ENCODE measurements at regions not wholly inside any gene's neighbourhood (a gene's known extent, or its start where the extent isn't known, plus 50 kb on each side); places are given as distances from the start of the nearest gene placed in this dataset.

DNA sequence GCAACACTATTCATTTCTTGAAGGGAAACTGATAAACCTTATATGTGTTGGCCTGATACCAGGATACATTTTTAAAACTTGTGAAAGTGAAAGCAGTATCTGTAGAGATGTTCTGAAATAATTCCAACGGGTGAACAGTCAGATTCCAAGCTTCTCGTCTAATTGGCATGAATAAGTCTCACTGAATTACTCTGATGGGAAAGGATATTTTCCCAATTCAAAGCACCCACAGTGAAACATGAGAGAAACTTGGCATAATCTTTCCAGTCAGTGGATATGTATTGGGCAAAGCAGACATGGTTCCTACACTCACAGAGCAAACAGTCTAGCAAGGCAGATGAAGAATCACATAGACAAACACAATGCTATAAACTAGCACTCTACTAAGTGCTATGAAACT lies 413.1 kb downstream of the MED13L start:
- no peak for DNase-seq
- in situ Hi-C loops (cut with MboI; ENCODE audit: low pct_unique_long_range_greater_than_20kb, low sequenced_read_pairs), result no loop called here

- in situ Hi-C loops (cut with MboI; ENCODE audit: low pct_unique_long_range_greater_than_20kb, low sequenced_read_pairs), result no loop called here
- no peak for DNase-seq
Observed at GRCh38 chr12:115860619-115861018, 416.9 kb downstream of the MED13L start.

GRCh38 chr12:115859231-115859630 lies 418.3 kb downstream of the MED13L start:
- no peak for DNase-seq

GRCh38 chr12:115857923-115858322 lies 419.6 kb downstream of the MED13L start:
- in situ Hi-C loops (cut with MboI; ENCODE audit: low pct_unique_long_range_greater_than_20kb, low sequenced_read_pairs), result no loop called here
- no peak for DNase-seq

More at GRCh38 chr12:115859231-115859630, 418.3 kb downstream of the MED13L start:
- in situ Hi-C loops (cut with MboI; ENCODE audit: low pct_unique_long_range_greater_than_20kb, low sequenced_read_pairs), result no loop called here

DNA sequence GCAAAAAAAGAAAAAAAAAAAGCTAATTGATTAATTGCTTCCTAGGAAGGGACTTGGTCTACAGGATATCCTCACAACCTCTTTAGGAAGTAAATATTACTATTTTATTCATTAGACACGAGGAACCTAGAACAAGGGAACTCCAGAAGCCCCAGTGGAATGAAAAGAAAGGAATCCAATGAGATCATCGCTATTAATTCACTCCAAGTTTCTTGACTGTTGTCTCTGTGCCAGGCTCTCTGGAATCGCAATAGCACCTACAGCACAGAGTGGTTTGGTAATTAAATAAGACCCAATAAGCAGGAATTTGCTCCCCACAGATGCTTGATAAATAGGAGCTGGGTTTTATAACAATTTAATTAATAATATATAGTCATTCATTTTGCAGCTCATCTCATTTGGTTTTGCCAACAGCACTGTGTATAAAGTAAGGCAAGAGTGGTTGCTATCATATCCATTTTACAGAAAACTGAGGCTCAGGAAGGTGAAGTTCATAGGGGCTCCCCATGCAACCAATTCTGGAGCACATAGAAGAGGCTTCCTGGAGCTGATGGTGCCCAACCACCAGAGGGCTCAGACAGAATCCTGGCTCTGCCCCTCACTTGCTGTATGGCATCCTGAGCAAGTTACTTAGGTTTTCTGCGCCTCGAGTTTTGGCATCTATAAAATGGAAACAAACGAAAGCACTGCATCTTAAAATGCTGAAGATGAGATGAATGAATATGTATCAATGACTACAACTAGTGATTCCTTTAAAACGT lies 420.2 kb downstream of the MED13L start:
- DNase-seq, result no peak
- in situ Hi-C loops (cut with MboI; ENCODE audit: low pct_unique_long_range_greater_than_20kb, low sequenced_read_pairs), result no loop called here

GRCh38 chr12:115852054-115852453 lies 425.4 kb downstream of the MED13L start:
- DNase-seq, result no peak
- in situ Hi-C loops (cut with MboI; ENCODE audit: low pct_unique_long_range_greater_than_20kb, low sequenced_read_pairs), result no loop called here

DNA sequence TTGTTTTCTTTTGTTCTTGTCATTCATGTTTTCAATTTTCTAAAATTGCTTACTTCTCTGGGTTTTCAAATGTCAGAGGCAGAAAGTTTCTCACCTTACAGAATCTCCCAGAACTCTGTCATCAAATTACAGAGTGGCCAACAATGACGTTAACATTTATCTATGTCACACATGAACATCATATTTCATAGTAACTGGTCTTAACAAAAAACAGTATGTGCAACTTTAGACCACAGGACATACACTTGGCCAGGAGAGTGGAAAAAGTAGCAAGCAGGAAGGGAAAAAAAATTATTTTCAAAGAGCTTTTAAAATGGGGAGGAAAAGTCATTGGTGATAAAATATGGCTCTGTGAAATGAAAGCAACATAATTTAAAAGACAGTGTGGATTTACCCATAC lies 426.5 kb downstream of the MED13L start:
- no peak for DNase-seq
- in situ Hi-C loops (cut with MboI; ENCODE audit: low pct_unique_long_range_greater_than_20kb, low sequenced_read_pairs), result no loop called here

DNA sequence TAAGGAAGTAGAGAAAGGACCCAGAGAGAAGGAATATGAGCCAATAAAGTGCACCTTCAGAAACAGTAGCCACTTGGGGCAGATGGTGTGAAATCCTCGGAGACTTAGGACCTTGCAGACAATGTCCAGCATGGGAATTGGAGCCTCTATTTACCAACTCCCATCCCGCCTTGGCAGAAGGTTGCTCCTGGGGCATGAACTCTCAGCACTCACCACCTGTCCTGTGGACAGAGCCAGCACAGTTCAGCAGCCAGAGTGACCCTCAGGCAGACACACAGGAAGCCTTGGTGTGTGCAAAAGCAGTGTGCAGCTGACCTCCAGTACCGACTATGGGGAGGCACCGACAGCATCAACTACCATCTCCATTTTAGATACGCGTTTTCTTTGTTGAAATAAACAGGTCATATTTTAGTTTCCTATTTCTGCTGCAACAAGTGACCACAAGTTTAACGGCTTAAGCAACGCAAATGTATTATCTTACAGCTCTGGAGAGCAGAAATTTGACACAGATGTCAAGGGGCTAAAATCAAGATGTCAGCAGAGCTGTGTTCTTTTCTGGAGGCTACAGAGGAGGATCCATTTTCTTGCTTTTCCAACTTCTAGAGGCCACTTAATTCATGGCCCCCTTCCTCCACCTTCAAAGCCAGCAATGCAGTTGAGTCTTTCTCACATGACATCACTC lies 428.1 kb downstream of the MED13L start:
- in situ Hi-C loops (cut with MboI; ENCODE audit: low pct_unique_long_range_greater_than_20kb, low sequenced_read_pairs), result no loop called here
- no peak for DNase-seq

- in situ Hi-C loops (cut with MboI; ENCODE audit: low pct_unique_long_range_greater_than_20kb, low sequenced_read_pairs), result no loop called here
- no peak for DNase-seq
Observed at GRCh38 chr12:115847398-115847797, 430.1 kb downstream of the MED13L start.

DNA sequence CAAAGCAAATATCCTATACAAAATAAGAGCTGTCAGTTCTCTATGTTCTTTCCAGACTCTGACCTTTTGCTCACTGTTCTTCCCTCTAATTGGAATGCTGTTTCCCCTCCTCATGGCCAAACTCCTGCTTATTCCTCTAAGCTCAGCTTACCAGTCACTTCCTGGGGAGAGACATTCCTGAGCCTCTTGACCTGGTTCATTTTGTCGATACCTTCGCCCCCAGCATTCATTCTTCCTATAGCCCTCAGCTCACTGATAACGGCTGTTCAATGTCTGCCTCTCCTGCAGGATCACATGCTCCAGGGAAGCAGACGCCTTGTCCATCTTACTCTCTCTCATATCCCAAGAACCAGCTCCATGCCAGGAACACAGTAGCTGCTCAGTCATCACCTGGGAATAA lies 431.0 kb downstream of the MED13L start:
- no peak for DNase-seq
- in situ Hi-C loops (cut with MboI; ENCODE audit: low pct_unique_long_range_greater_than_20kb, low sequenced_read_pairs), result no loop called here

GRCh38 chr12:115840159-115840558 lies 437.3 kb downstream of the MED13L start:
- in situ Hi-C loops (cut with MboI; ENCODE audit: low pct_unique_long_range_greater_than_20kb, low sequenced_read_pairs), result no loop called here
- no peak for DNase-seq

DNA sequence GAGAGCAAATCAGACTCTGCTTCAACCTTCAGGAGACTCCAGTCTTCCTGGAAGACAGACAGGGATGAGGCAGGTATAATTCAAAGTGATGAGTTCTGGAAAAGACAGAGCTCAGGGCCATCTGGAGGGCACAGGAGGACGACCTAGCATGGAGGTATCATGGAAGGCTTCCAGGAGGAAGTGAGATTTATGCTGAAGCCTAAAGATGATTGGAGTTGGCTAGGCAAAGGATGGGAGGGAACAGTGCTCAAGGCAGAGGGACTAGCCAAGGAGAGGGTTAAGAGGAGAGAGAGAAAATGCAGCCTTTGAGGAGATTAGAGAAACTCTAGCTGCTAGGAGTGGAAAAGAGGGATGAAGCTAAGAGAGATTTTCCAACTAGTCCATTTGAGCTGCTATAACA lies 438.5 kb downstream of the MED13L start:
- DNase-seq, result no peak
- in situ Hi-C loops (cut with MboI; ENCODE audit: low pct_unique_long_range_greater_than_20kb, low sequenced_read_pairs), result no loop called here

GRCh38 chr12:115837220-115837619 lies 440.3 kb downstream of the MED13L start:
- in situ Hi-C loops (cut with MboI; ENCODE audit: low pct_unique_long_range_greater_than_20kb, low sequenced_read_pairs), result no loop called here
- no peak for DNase-seq

DNA sequence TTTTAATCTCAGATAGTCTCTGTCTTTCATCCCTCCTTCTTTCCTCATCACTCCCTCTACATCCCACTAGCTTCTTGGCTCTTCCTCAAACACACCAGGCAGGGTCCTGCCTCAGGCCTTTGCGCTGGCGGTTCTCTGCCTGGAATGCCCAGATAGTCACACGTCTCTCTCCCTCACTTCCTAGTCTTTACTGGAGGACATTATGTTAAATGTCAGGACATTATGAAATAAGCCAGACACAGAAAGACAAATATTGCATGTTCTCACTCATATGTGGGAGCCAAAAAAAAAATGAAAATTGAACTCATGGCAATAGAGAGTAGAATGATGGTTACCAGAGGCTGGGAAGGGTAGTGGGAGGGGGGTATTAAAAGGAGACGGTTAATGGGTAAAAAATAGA lies 442.0 kb downstream of the MED13L start:
- in situ Hi-C loops (cut with MboI; ENCODE audit: low pct_unique_long_range_greater_than_20kb, low sequenced_read_pairs), result no loop called here
- no peak for DNase-seq

DNA sequence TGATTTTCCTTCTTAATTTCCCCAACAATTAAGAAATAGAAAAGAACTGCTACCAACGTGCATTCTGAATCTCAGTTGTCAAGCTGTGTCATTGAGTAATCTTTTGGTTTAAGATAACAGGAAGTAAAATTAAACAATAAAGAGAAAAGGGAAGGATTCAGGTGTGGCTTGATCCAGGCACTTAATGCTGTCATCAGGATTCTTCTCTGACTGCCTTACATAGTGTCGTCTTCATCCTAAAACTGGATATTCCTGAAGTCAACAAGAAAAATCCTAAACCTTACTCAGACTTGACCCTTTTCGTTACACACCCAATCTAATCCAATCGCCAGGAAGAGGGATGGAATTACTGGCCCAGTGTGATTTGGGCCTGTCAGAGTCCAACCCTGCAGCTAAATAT lies 443.8 kb downstream of the MED13L start:
- no peak for DNase-seq
- in situ Hi-C loops (cut with MboI; ENCODE audit: low pct_unique_long_range_greater_than_20kb, low sequenced_read_pairs), result no loop called here

DNA sequence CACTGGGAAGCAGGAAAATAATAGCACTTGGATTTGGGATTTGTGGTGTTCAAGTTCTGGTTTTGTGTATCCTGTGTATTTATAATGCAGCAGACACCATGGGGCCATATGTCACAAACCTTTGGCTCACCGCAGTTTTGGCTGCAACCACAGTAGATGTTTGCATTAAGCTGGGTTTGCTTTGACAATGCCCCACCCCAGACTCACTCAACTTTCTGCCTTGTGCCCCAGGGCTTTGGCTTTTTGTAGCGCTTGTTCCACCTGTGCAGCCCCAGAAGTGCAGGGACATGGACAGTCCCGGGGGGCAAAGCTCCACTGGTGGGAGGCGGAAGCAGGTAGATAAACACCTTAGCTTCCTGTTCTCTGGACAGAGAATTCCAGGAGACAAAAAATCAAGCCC lies 446.9 kb downstream of the MED13L start:
- no peak for DNase-seq
- in situ Hi-C loops (cut with MboI; ENCODE audit: low pct_unique_long_range_greater_than_20kb, low sequenced_read_pairs), result no loop called here

GRCh38 chr12:115830070-115830469 lies 447.4 kb downstream of the MED13L start:
- in situ Hi-C loops (cut with MboI; ENCODE audit: low pct_unique_long_range_greater_than_20kb, low sequenced_read_pairs), result no loop called here

GRCh38 chr12:115828168-115828567 lies 449.3 kb downstream of the MED13L start:
- DNase-seq, result no peak
- in situ Hi-C loops (cut with MboI; ENCODE audit: low pct_unique_long_range_greater_than_20kb, low sequenced_read_pairs), result no loop called here

More at GRCh38 chr12:115830070-115830469, 447.4 kb downstream of the MED13L start:
- DNase-seq, result no peak

DNA sequence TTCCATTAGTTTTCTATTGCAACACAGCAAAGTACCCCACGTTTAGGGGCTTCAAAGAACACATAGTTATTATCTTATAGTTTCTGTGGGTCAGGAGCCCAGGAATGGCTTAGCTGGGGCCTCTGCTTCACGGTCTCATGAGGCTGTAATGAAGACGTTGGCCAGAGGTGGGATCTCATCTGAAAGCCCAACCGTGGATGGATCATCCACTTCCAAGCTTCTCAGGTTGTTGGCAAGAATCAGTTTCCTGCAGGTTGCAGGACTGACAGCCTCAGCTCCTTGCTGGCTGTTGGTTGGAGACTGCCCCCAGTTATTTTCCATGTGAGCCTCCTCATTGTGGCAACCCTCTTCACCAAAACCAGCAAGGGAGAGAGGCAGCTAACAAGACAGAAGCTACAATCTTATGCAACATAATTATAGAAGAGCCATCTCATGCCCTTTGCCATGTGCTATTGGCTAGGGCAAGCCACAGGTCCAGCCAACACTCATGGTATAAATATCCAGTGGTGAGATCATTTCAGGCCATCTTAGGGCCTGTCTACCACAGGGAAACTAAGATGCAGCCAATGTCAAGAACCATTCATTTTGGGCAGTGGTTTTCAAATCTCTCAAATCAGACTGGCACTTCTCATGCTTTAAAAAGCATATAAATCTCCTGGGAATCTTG lies 452.4 kb downstream of the MED13L start:
- in situ Hi-C loops (cut with MboI; ENCODE audit: low pct_unique_long_range_greater_than_20kb, low sequenced_read_pairs), result no loop called here
- no peak for DNase-seq

- in situ Hi-C loops (cut with MboI; ENCODE audit: low pct_unique_long_range_greater_than_20kb, low sequenced_read_pairs), result no loop called here
- DNase-seq, result no peak
Observed at GRCh38 chr12:115823635-115824034, 453.9 kb downstream of the MED13L start.
